Osteocyte (in vitro differentiated cells): ENCODE measurements at regions not wholly inside any gene's neighbourhood (a gene's known extent, or its start where the extent isn't known, plus 50 kb on each side); places are given as distances from the start of the nearest gene placed in this dataset.

ENCODE experiments used
- DNase-seq: peaks from one replicate; pipeline ENCODE4 v3.0.0; 2021; ENCODE audit warnings: mixed read lengths; ENCODE audit not compliant: unreplicated experiment; ENCODE audit errors: extremely low spot score
- H3K27ac Mint-ChIP-seq: one replicate; pipeline ENCODE4 v1.8.0; 2021; ENCODE audit warnings: mild to moderate bottlenecking, mixed read lengths; ENCODE audit not compliant: unreplicated experiment
- H3K27me3 Mint-ChIP-seq: one replicate; pipeline ENCODE4 v1.8.0; 2021; ENCODE audit warnings: mixed read lengths; ENCODE audit not compliant: unreplicated experiment
- H3K36me3 Mint-ChIP-seq: one replicate; pipeline ENCODE4 v1.8.0; 2021; ENCODE audit warnings: mixed read lengths; ENCODE audit not compliant: unreplicated experiment
- H3K4me1 Mint-ChIP-seq: one replicate; pipeline ENCODE4 v1.8.0; 2021; ENCODE audit warnings: mixed read lengths; ENCODE audit not compliant: unreplicated experiment
- H3K4me3 Mint-ChIP-seq: one replicate; pipeline ENCODE4 v1.8.0; 2021; ENCODE audit warnings: mild to moderate bottlenecking, moderate library complexity, mixed read lengths; ENCODE audit not compliant: unreplicated experiment
- H3K9me3 Mint-ChIP-seq: one replicate; pipeline ENCODE4 v1.8.0; 2021; ENCODE audit warnings: mixed read lengths; ENCODE audit not compliant: unreplicated experiment
- CTCF ChIP-seq: fragments of 200-600 bp; sonication (generic); IDR thresholded peaks from 2 replicates; pipeline ENCODE4 v1.5.0; 2021; ENCODE audit warnings: antibody characterized with exemption, mild to moderate bottlenecking, moderate library complexity

DNA sequence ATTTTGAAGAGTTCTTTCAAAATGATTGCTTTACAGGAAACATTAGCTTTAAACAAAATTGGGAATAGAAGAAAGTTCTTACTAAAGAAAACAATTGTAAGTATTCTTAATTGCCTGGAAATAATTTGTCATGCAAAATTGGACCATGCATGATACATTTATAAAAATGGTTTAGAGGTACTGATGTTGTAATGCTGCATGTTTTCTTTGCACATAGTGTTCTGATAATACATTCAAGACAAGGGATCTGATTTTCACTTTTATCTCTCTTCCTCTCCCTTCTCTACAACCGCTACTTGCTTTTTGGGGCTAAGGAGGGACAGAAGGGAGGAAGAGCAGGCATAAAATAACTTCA, 211.6 kb upstream of the MPDZ start:
- peaks cover 5% of the 10 kb centered on the region for H3K9me3 Mint-ChIP-seq
- H3K4me3 Mint-ChIP-seq, result no peak overlapping the region
- peaks cover 3% of the 10 kb centered on the region for H3K4me1 Mint-ChIP-seq

GRCh38 chr9:13487936-13488335, 208.4 kb upstream of the MPDZ start:
- Mint-ChIP-seq H3K4me3 (no peak overlapping the region), H3K4me1 (peaks cover 3% of the 10 kb centered on the region), H3K36me3 (no peaks in the 10 kb centered on the region), H3K27ac (no peak overlapping the region), H3K27me3 (peaks cover 10% of the 10 kb centered on the region), H3K9me3 (no peaks in the 10 kb centered on the region)
- no peak for DNase-seq
- no peak for TF ChIP-seq CTCF

More for the DNA sequence above, 211.6 kb upstream of the MPDZ start:
- no peaks in the 10 kb centered on the region for H3K36me3 Mint-ChIP-seq
- H3K27ac Mint-ChIP-seq, result no peak overlapping the region
- TF ChIP-seq CTCF, result no peak
- DNase-seq, result no peak
- H3K27me3 Mint-ChIP-seq, result peaks cover 17% of the 10 kb centered on the region

DNA sequence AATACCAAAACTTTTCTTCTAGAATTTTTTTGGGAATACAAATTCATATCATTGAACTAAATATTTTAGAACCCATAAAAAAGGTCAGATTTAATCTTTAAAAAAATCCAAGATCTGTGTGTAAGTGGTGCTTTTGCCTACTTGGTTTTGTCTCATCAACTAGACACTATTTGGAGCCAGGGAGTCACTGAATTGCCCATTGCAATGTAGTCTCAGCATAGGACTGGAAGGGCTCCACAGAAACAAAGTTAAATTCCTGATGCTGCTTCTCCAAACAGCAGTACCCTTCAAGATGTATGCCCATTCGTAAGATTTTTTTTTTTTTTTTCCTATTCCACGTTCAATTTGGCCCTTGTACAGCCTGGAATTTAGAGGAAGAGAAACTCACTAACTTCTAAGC, 208.0 kb upstream of the MPDZ start:
- Mint-ChIP-seq H3K4me1 (peaks cover 3% of the 10 kb centered on the region), H3K36me3 (no peaks in the 10 kb centered on the region), H3K27ac (no peak overlapping the region), H3K4me3 (no peak overlapping the region), H3K9me3 (no peaks in the 10 kb centered on the region), H3K27me3 (peaks cover 10% of the 10 kb centered on the region)
- no peak for DNase-seq
- TF ChIP-seq CTCF, result no peak

DNA sequence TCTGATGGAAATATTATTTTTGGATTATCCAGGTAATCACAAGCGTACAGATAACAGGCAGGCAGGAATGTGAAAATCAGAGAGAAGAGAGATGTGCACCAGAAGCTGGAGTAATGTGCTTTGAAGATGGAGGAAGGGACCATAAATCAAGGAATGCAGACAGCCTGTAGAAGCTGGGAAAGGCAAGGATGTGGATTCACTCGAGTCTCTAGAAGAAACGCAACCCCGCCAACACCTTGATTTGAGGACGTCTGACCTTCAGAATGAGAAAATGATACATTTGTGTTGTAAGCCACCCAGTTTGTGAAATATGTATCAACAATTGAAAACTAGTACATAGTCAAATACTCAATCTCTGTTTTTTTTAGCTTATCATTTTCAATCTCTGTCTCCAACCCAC, 207.6 kb upstream of the MPDZ start:
- DNase-seq, result no peak
- Mint-ChIP-seq H3K4me1 (peaks cover 3% of the 10 kb centered on the region), H3K27me3 (peaks cover 14% of the 10 kb centered on the region), H3K9me3 (no peaks in the 10 kb centered on the region), H3K36me3 (no peaks in the 10 kb centered on the region), H3K27ac (no peak overlapping the region), H3K4me3 (no peak overlapping the region)
- TF ChIP-seq CTCF, result no peak

DNA sequence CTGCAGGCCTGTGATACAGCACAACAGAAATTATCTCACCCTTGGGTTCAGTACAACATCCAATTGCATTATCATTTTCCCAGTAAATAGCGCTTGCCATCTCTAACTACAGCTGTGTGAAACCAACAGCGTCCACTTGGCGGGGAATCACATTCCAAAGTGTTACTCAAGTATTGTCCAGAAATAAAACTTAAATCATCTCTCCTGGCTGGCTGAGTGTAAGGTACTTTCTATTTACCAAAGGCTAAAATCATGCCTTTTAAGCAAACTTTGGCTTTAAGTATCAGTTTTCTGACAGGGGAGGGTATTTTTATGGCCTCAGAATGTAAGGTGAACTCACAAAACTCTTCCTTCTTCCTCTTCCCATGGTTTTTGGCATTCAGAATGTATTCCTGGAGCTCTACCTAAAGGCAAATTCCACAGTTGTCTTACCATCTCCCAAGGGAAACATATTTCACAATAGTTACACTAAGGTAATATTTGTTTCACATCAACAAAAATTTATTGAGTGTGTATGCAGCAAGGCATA, 205.6 kb upstream of the MPDZ start:
- peaks cover 15% of the 10 kb centered on the region for H3K27me3 Mint-ChIP-seq
- H3K27ac Mint-ChIP-seq, result no peak overlapping the region
- H3K4me1 Mint-ChIP-seq, result no peaks in the 10 kb centered on the region
- no peak overlapping the region for H3K4me3 Mint-ChIP-seq
- H3K36me3 Mint-ChIP-seq, result no peaks in the 10 kb centered on the region
- TF ChIP-seq CTCF, result no peak
- DNase-seq, result no peak
- no peaks in the 10 kb centered on the region for H3K9me3 Mint-ChIP-seq
